ENCODE measurements at regions not wholly inside any gene's neighbourhood (a gene's known extent, or its start where the extent isn't known, plus 50 kb on each side); places are given as distances from the start of the nearest gene placed in this dataset.

GRCh38 chr12:98416845-98417244 lies 98.5 kb upstream of the TMPO start:
- no peak for ATAC-seq
- DNase-seq: no peak
- no peak overlapping the region for H3K27ac Mint-ChIP-seq
- no peaks in the 10 kb centered on the region for H3K4me1 Mint-ChIP-seq (ENCODE audit: low read depth)
- no peak overlapping the region for H3K4me3 Mint-ChIP-seq
- H3K9me3 Mint-ChIP-seq (ENCODE audit: insufficient read depth): no peaks in the 10 kb centered on the region
- ChIA-PET POLR2A (no interaction called here), CTCF (interaction anchor here (1.8 kb wide), 1 partner anchor 17 kb away, joined by 5 read pairs; no protein-coding TSS in a partner anchor)
- no peaks in the 10 kb centered on the region for H3K36me3 Mint-ChIP-seq (ENCODE audit: low read depth)
- H3K27me3 Mint-ChIP-seq (ENCODE audit: low read depth): peaks cover 4% of the 10 kb centered on the region

GRCh38 chr12:98417266-98417665 lies 98.1 kb upstream of the TMPO start:
- POLR2A ChIA-PET: no interaction called here
- no peak overlapping the region for H3K27ac Mint-ChIP-seq
- H3K4me1 Mint-ChIP-seq (ENCODE audit: low read depth): no peaks in the 10 kb centered on the region
- H3K36me3 Mint-ChIP-seq (ENCODE audit: low read depth): no peaks in the 10 kb centered on the region
- CTCF ChIA-PET: interaction anchor here (0.7 to 1.8 kb wide), 2 partner anchors 11 to 18 kb away, joined by 3 to 5 read pairs; no protein-coding TSS in a partner anchor
- peaks cover 4% of the 10 kb centered on the region for H3K27me3 Mint-ChIP-seq (ENCODE audit: low read depth)
- H3K9me3 Mint-ChIP-seq (ENCODE audit: insufficient read depth): no peaks in the 10 kb centered on the region
- H3K4me3 Mint-ChIP-seq: no peak overlapping the region
- DNase-seq: no peak
- ATAC-seq: no peak

GRCh38 chr12:98418357-98419075 lies 96.9 kb upstream of the TMPO start:
- no peaks in the 10 kb centered on the region for H3K4me1 Mint-ChIP-seq (ENCODE audit: low read depth)

GRCh38 chr12:98419081-98419794 lies 96.2 kb upstream of the TMPO start:
- no peak overlapping the region for H3K27ac Mint-ChIP-seq
- H3K4me3 Mint-ChIP-seq: no peak overlapping the region
- POLR2A ChIA-PET: no interaction called here
- peaks cover 4% of the 10 kb centered on the region for H3K27me3 Mint-ChIP-seq (ENCODE audit: low read depth)
- ATAC-seq (no peak), DNase-seq (no peak)
- no peaks in the 10 kb centered on the region for H3K4me1 Mint-ChIP-seq (ENCODE audit: low read depth)
- H3K9me3 Mint-ChIP-seq (ENCODE audit: insufficient read depth): no peaks in the 10 kb centered on the region
- H3K36me3 Mint-ChIP-seq (ENCODE audit: low read depth): no peaks in the 10 kb centered on the region
- CTCF ChIA-PET: no interaction called here

More at GRCh38 chr12:98418357-98419075, 96.9 kb upstream of the TMPO start:
- Mint-ChIP-seq H3K36me3 (ENCODE audit: low read depth) (no peaks in the 10 kb centered on the region), H3K27me3 (ENCODE audit: low read depth) (peaks cover 4% of the 10 kb centered on the region), H3K27ac (no peak overlapping the region), H3K9me3 (ENCODE audit: insufficient read depth) (no peaks in the 10 kb centered on the region), H3K4me3 (no peak overlapping the region)
- ChIA-PET CTCF (interaction anchor here (1.8 kb wide), 1 partner anchor 19 kb away, joined by 5 read pairs; no protein-coding TSS in a partner anchor), POLR2A (no interaction called here)
- no peak for ATAC-seq
- no peak for DNase-seq

- DNase-seq (no peak), ATAC-seq (no peak)
- Mint-ChIP-seq H3K36me3 (ENCODE audit: low read depth) (no peaks in the 10 kb centered on the region), H3K27ac (no peak overlapping the region), H3K4me1 (ENCODE audit: low read depth) (peaks cover 4% of the 10 kb centered on the region), H3K4me3 (no peak overlapping the region), H3K9me3 (ENCODE audit: insufficient read depth) (no peaks in the 10 kb centered on the region), H3K27me3 (ENCODE audit: low read depth) (peaks cover 4% of the 10 kb centered on the region)
- CTCF ChIA-PET: no interaction called here
- POLR2A ChIA-PET: no interaction called here
Observed at GRCh38 chr12:98419795-98420404, 95.5 kb upstream of the TMPO start.

- CTCF ChIA-PET: no interaction called here
- POLR2A ChIA-PET: no interaction called here
Observed at GRCh38 chr12:98420461-98420860, 94.9 kb upstream of the TMPO start.

GRCh38 chr12:98421316-98421715 lies 94.1 kb upstream of the TMPO start:
- no peaks in the 10 kb centered on the region for H3K9me3 Mint-ChIP-seq (ENCODE audit: insufficient read depth)
- peaks cover 5% of the 10 kb centered on the region for H3K4me1 Mint-ChIP-seq (ENCODE audit: low read depth)
- POLR2A ChIA-PET: no interaction called here
- CTCF ChIA-PET: no interaction called here
- no peak for DNase-seq
- no peak overlapping the region for H3K27ac Mint-ChIP-seq
- H3K4me3 Mint-ChIP-seq: no peak overlapping the region
- no peak for ATAC-seq
- peaks cover 4% of the 10 kb centered on the region for H3K27me3 Mint-ChIP-seq (ENCODE audit: low read depth)
- no peaks in the 10 kb centered on the region for H3K36me3 Mint-ChIP-seq (ENCODE audit: low read depth)

More at GRCh38 chr12:98420461-98420860, 94.9 kb upstream of the TMPO start:
- Mint-ChIP-seq H3K4me3 (no peak overlapping the region), H3K9me3 (ENCODE audit: insufficient read depth) (no peaks in the 10 kb centered on the region), H3K27ac (no peak overlapping the region), H3K36me3 (ENCODE audit: low read depth) (no peaks in the 10 kb centered on the region), H3K27me3 (ENCODE audit: low read depth) (peaks cover 4% of the 10 kb centered on the region), H3K4me1 (ENCODE audit: low read depth) (peaks cover 5% of the 10 kb centered on the region)
- no peak for ATAC-seq
- DNase-seq: no peak

- H3K9me3 Mint-ChIP-seq (ENCODE audit: insufficient read depth): no peaks in the 10 kb centered on the region
- POLR2A ChIA-PET: no interaction called here
- no peak overlapping the region for H3K4me3 Mint-ChIP-seq
- ATAC-seq (no peak), DNase-seq (no peak)
- CTCF ChIA-PET: no interaction called here
- peaks cover 5% of the 10 kb centered on the region for H3K4me1 Mint-ChIP-seq (ENCODE audit: low read depth)
- no peak overlapping the region for H3K27ac Mint-ChIP-seq
- no peaks in the 10 kb centered on the region for H3K36me3 Mint-ChIP-seq (ENCODE audit: low read depth)
- peaks cover 4% of the 10 kb centered on the region for H3K27me3 Mint-ChIP-seq (ENCODE audit: low read depth)
Observed at GRCh38 chr12:98422359-98422758, 93.0 kb upstream of the TMPO start.

GRCh38 chr12:98422812-98423211 lies 92.6 kb upstream of the TMPO start:
- H3K4me3 Mint-ChIP-seq: no peak overlapping the region
- no peak overlapping the region for H3K27ac Mint-ChIP-seq
- no peaks in the 10 kb centered on the region for H3K36me3 Mint-ChIP-seq (ENCODE audit: low read depth)
- POLR2A ChIA-PET: no interaction called here
- peaks cover 2% of the 10 kb centered on the region for H3K27me3 Mint-ChIP-seq (ENCODE audit: low read depth)
- CTCF ChIA-PET: no interaction called here
- H3K9me3 Mint-ChIP-seq (ENCODE audit: insufficient read depth): no peaks in the 10 kb centered on the region
- ATAC-seq (no peak), DNase-seq (no peak)
- H3K4me1 Mint-ChIP-seq (ENCODE audit: low read depth): peaks cover 5% of the 10 kb centered on the region

- no peak for DNase-seq
- Mint-ChIP-seq H3K36me3 (ENCODE audit: low read depth) (no peaks in the 10 kb centered on the region), H3K4me3 (no peak overlapping the region), H3K27me3 (ENCODE audit: low read depth) (peaks cover 2% of the 10 kb centered on the region), H3K9me3 (ENCODE audit: insufficient read depth) (no peaks in the 10 kb centered on the region), H3K27ac (no peak overlapping the region), H3K4me1 (ENCODE audit: low read depth) (peaks cover 5% of the 10 kb centered on the region)
- ATAC-seq: no peak
- ChIA-PET CTCF (interaction anchor here (1.0 to 1.4 kb wide), 2 partner anchors 92 to 93 kb away, joined by 3 to 5 read pairs; partner anchors contain the start of gene TMPO), POLR2A (no interaction called here)
Observed at GRCh38 chr12:98423963-98424362, 91.4 kb upstream of the TMPO start.

GRCh38 chr12:98424726-98425401 lies 90.5 kb upstream of the TMPO start:
- no peaks in the 10 kb centered on the region for H3K36me3 Mint-ChIP-seq (ENCODE audit: low read depth)
- no peak overlapping the region for H3K4me3 Mint-ChIP-seq
- ChIA-PET POLR2A (no interaction called here), CTCF (interaction anchor here (0.6 to 1.4 kb wide), 6 partner anchors 9 to 106 kb away, joined by 3 to 5 read pairs (median 4); no protein-coding TSS in a partner anchor)
- no peak overlapping the region for H3K27ac Mint-ChIP-seq
- ATAC-seq (peak; percentile 76), DNase-seq (peak; percentile 66)
- H3K9me3 Mint-ChIP-seq (ENCODE audit: insufficient read depth): no peaks in the 10 kb centered on the region
- H3K27me3 Mint-ChIP-seq (ENCODE audit: low read depth): peaks cover 2% of the 10 kb centered on the region
- peaks cover 5% of the 10 kb centered on the region for H3K4me1 Mint-ChIP-seq (ENCODE audit: low read depth)
